A549 (cell line): ENCODE measurements at regions not wholly inside any gene's neighbourhood (a gene's known extent, or its start where the extent isn't known, plus 50 kb on each side); places are given as distances from the start of the nearest gene placed in this dataset.

Source experiments
- ATAC-seq, 2 experiments: fragments of 200-7000 bp in 1 of 2; fragments of >200 bp in 1 of 2; cut with Nextera tagmentation in 1 of 2; cut with Tn5 transposase in 1 of 2; 3 replicates each; pipeline versions ENCODE4 v1.8.0 to v1.9.1; 2018 to 2020; ENCODE audit warnings: mild to moderate bottlenecking in 1 of 2, moderate library complexity in 1 of 2
- CTCF ChIA-PET: fragments of 300-600 bp; sonication (Branson Sonifier 250); formaldehyde crosslinking; extraction: SDS; loops from one replicate; lab custom pipeline; 2021; ENCODE audit warnings: antibody characterized with exemption, inconsistent platforms; lab: Yijun Ruan, JAX
- POLR2A ChIA-PET: fragments of 350-600 bp; formaldehyde crosslinking; extraction: SDS; loops from one replicate; lab custom pipeline; 2021; ENCODE audit warnings: antibody characterized with exemption, inconsistent platforms; lab: Yijun Ruan, JAX
- DNase-seq, 2 experiments: peaks; one replicate each; pipeline versions ENCODE4 v3.0.0 to v3.0.0-alpha.2; 2011 to 2016; ENCODE audit warnings: low read depth in 1 of 2, low spot score in 1 of 2
- FAIRE-seq: peaks from 2 replicates; lab custom pipeline; 2011; peaks lifted over from hg19 to GRCh38; lab: Jason Lieb, UNC
- H3K27ac ChIP-seq, 2 experiments: fragments of >200 bp; sonication (Bioruptor Twin); formaldehyde crosslinking; 3 replicates each; pipeline ENCODE4 v1.5.1; 2016 to 2017
- H3K4me1 ChIP-seq: fragments of >200 bp; sonication (Bioruptor Twin); formaldehyde crosslinking; 3 replicates; pipeline ENCODE4 v1.6.1; 2016
- H3K4me2 ChIP-seq: fragments of >200 bp; sonication (Bioruptor Twin); formaldehyde crosslinking; 3 replicates; pipeline ENCODE4 v1.6.1; 2016
- H3K4me3 ChIP-seq: fragments of >200 bp; sonication (Bioruptor Twin); formaldehyde crosslinking; 3 replicates; pipeline ENCODE4 v1.5.1; 2016
- H3K9me3 ChIP-seq: fragments of >200 bp; sonication (Bioruptor Twin); formaldehyde crosslinking; 3 replicates; pipeline ENCODE4 v1.6.1; 2016
- CBX2 ChIP-seq: fragments of 200-600 bp; sonication (generic); IDR thresholded peaks from 2 replicates; pipeline ENCODE4 v1.6.1; 2016; ENCODE audit warnings: low read depth, mild to moderate bottlenecking, borderline replicate concordance
- CBX8 ChIP-seq: fragments of 200-600 bp; sonication (generic); IDR thresholded peaks from 2 replicates; pipeline ENCODE4 v1.6.1; 2016
- CEBPB ChIP-seq, 2 experiments: fragments of >200 bp in 1 of 2; sonication (Bioruptor Twin) in 1 of 2; formaldehyde crosslinking in 1 of 2; IDR thresholded peaks; 2 replicates each; pipeline ENCODE4 v1.6.1; 2012 to 2016
- EHMT2 ChIP-seq: fragments of 200-600 bp; sonication (generic); IDR thresholded peaks from 2 replicates; pipeline ENCODE4 v1.6.1; 2016; ENCODE audit warnings: antibody characterized with exemption, low read depth, mild to moderate bottlenecking, moderate library complexity
- FOSL2 ChIP-seq, 2 experiments: fragments of 450-650 bp in 1 of 2; fragments of >200 bp in 1 of 2; sonication (Bioruptor Twin) in 1 of 2; formaldehyde crosslinking; IDR thresholded peaks; 2 replicates each; pipeline versions ENCODE4 v1.5.0 to v1.6.1; 2016 to 2020; ENCODE audit warnings: mild to moderate bottlenecking in 1 of 2, moderate library complexity in 1 of 2
- FOXS1 ChIP-seq: fragments of 250-450 bp; sonication (Bioruptor Pico); IDR thresholded peaks from 2 replicates; pipeline ENCODE4 v1.5.0; 2020; ENCODE audit warnings: mild to moderate bottlenecking, moderate library complexity
- HOXA7 ChIP-seq: fragments of 250-450 bp; sonication (Bioruptor Pico); IDR thresholded peaks from 2 replicates; pipeline ENCODE4 v1.5.0; 2020; ENCODE audit warnings: mild to moderate bottlenecking, moderate library complexity
- HOXB13 ChIP-seq: fragments of 250-450 bp; sonication (Bioruptor Pico); IDR thresholded peaks from 2 replicates; pipeline ENCODE4 v1.5.0; 2020; ENCODE audit warnings: low read depth, mild to moderate bottlenecking, moderate library complexity
- JUN ChIP-seq, 2 experiments: fragments of >200 bp; sonication (Bioruptor Twin); formaldehyde crosslinking; IDR thresholded peaks; 2 replicates in 1 of 2; 3 replicates in 1 of 2; pipeline ENCODE4 v1.6.1; 2016 to 2017
- KDM5A ChIP-seq: fragments of 200-600 bp; sonication (generic); IDR thresholded peaks from 2 replicates; pipeline ENCODE4 v1.6.1; 2016; ENCODE audit warnings: antibody characterized with exemption, mild to moderate bottlenecking
- MAFK ChIP-seq: fragments of 450-650 bp; IDR thresholded peaks from 2 replicates; pipeline ENCODE4 v1.6.1; 2014; ENCODE audit not compliant: partially characterized antibody
- MAZ ChIP-seq: fragments of 150-350 bp; IDR thresholded peaks from 2 replicates; pipeline ENCODE4 v1.6.1; 2014; ENCODE audit warnings: antibody characterized with exemption, low read depth, low read length, borderline replicate concordance
- NR3C1 ChIP-seq: fragments of >200 bp; sonication (Bioruptor Twin); formaldehyde crosslinking; IDR thresholded peaks from 3 replicates; pipeline ENCODE4 v1.6.1; 2017
- PHF8 ChIP-seq: fragments of 200-600 bp; sonication (generic); IDR thresholded peaks from 2 replicates; pipeline ENCODE4 v1.6.1; 2016; ENCODE audit warnings: low read depth, mild to moderate bottlenecking, antibody characterized with exemption, moderate library complexity, borderline replicate concordance
- POLR2AphosphoS2 ChIP-seq: conservative IDR thresholded peaks from 2 replicates; pipeline ENCODE4 v1.6.1; 2012; ENCODE audit warnings: low read length, improper control_type of control experiment, inconsistent platforms
- RCOR1 ChIP-seq: fragments of 150-350 bp; IDR thresholded peaks from 2 replicates; pipeline ENCODE4 v1.6.1; 2014; ENCODE audit warnings: antibody characterized with exemption, low read length, low read depth
- ZC3H11A ChIP-seq: fragments of 450-650 bp; IDR thresholded peaks from 2 replicates; pipeline ENCODE4 v1.6.1; 2014; ENCODE audit warnings: antibody characterized with exemption, mild to moderate bottlenecking
- ZFP36 ChIP-seq: fragments of 450-650 bp; IDR thresholded peaks from 2 replicates; pipeline ENCODE4 v1.6.1; 2014; ENCODE audit warnings: borderline replicate concordance; ENCODE audit not compliant: partially characterized antibody
- WGBS: methylation state at CpG from one replicate; pipeline ENCODE4 v1.1.6; 2017; ENCODE audit errors: missing lambda C conversion rate; 5-methylcytosine and 5-hydroxymethylcytosine counted together
- TF ChIP-seq, protein P1 (sequence below): fragments of 250-450 bp; sonication (Bioruptor Pico); IDR thresholded peaks from 2 replicates; pipeline ENCODE4 v1.5.0; 2021; ENCODE audit warnings: mild to moderate bottlenecking, moderate library complexity, borderline replicate concordance
- TF ChIP-seq, protein P2 (sequence below): fragments of 450-650 bp; IDR thresholded peaks from 2 replicates; pipeline ENCODE4 v1.6.1; 2014; ENCODE audit warnings: antibody characterized with exemption
- TF ChIP-seq, protein P3 (sequence below): IDR thresholded peaks from 2 replicates; pipeline ENCODE4 v1.6.1; 2012
- TF ChIP-seq, protein P4 (sequence below): fragments of >200 bp; sonication (Bioruptor Twin); formaldehyde crosslinking; IDR thresholded peaks from 3 replicates; pipeline ENCODE4 v1.5.1; 2016
- TF ChIP-seq, protein P5 (sequence below): fragments of >200 bp; sonication (Bioruptor Twin); formaldehyde crosslinking; IDR thresholded peaks from 2 replicates; pipeline ENCODE4 v1.6.1; 2016

GRCh38 chr7:16174253-16174652 lies 247.1 kb downstream of the CRPPA start:
- TF ChIP-seq MAFK, result peak; percentile 80
- no peak for TF ChIP-seq POLR2AphosphoS2
- no peak for TF ChIP-seq PHF8
- no peak for TF ChIP-seq EHMT2
- ATAC-seq (no peak), FAIRE-seq (no peak), DNase-seq (no peak)
- WGBS, result 22% methylated on average over 4 of the region's 4 CpGs
- ChIA-PET CTCF (no interaction called here), POLR2A (no interaction called here)
- Histone ChIP-seq H3K27ac (no peak overlapping the region), H3K9me3 (no peaks in the 10 kb centered on the region), H3K4me1 (no peaks in the 10 kb centered on the region), H3K4me2 (no peak overlapping the region), H3K4me3 (no peak overlapping the region)

- TF ChIP-seq ZFP36 (no peak), FOSL2 (IDR thresholded peaks at IDR 0.05) (no peak), FOSL2 (CRISPR knock-in tag; IDR thresholded peaks at IDR 0.05) (no peak), MAZ (no peak), HOXA7 (CRISPR knock-in tag) (no peak), ZC3H11A (no peak), NR3C1 (no peak), CBX2 (no peak), KDM5A (no peak), JUN (IDR thresholded peaks at IDR 0.05) (no peak)
- TF ChIP-seq, protein P1, sequence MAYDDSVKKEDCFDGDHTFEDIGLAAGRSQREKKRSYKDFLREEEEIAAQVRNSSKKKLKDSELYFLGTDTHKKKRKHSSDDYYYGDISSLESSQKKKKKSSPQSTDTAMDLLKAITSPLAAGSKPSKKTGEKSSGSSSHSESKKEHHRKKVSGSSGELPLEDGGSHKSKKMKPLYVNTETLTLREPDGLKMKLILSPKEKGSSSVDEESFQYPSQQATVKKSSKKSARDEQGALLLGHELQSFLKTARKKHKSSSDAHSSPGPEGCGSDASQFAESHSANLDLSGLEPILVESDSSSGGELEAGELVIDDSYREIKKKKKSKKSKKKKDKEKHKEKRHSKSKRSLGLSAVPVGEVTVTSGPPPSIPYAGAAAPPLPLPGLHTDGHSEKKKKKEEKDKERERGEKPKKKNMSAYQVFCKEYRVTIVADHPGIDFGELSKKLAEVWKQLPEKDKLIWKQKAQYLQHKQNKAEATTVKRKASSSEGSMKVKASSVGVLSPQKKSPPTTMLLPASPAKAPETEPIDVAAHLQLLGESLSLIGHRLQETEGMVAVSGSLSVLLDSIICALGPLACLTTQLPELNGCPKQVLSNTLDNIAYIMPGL (CRISPR knock-in tag), result no peak
- TF ChIP-seq, protein P2, sequence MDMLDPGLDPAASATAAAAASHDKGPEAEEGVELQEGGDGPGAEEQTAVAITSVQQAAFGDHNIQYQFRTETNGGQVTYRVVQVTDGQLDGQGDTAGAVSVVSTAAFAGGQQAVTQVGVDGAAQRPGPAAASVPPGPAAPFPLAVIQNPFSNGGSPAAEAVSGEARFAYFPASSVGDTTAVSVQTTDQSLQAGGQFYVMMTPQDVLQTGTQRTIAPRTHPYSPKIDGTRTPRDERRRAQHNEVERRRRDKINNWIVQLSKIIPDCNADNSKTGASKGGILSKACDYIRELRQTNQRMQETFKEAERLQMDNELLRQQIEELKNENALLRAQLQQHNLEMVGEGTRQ, result no peak
- TF ChIP-seq, protein P3, sequence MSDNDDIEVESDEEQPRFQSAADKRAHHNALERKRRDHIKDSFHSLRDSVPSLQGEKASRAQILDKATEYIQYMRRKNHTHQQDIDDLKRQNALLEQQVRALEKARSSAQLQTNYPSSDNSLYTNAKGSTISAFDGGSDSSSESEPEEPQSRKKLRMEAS, result no peak
- TF ChIP-seq, protein P4, sequence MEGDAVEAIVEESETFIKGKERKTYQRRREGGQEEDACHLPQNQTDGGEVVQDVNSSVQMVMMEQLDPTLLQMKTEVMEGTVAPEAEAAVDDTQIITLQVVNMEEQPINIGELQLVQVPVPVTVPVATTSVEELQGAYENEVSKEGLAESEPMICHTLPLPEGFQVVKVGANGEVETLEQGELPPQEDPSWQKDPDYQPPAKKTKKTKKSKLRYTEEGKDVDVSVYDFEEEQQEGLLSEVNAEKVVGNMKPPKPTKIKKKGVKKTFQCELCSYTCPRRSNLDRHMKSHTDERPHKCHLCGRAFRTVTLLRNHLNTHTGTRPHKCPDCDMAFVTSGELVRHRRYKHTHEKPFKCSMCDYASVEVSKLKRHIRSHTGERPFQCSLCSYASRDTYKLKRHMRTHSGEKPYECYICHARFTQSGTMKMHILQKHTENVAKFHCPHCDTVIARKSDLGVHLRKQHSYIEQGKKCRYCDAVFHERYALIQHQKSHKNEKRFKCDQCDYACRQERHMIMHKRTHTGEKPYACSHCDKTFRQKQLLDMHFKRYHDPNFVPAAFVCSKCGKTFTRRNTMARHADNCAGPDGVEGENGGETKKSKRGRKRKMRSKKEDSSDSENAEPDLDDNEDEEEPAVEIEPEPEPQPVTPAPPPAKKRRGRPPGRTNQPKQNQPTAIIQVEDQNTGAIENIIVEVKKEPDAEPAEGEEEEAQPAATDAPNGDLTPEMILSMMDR, result no peak
- TF ChIP-seq, protein P5, sequence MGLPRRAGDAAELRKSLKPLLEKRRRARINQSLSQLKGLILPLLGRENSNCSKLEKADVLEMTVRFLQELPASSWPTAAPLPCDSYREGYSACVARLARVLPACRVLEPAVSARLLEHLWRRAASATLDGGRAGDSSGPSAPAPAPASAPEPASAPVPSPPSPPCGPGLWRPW, result no peak
- H3K4me2 ChIP-seq, result no peak overlapping the region
- no peak overlapping the region for H3K4me3 ChIP-seq
- H3K4me1 ChIP-seq, result no peaks in the 10 kb centered on the region
- H3K27ac ChIP-seq, result no peak overlapping the region
- H3K9me3 ChIP-seq, result no peaks in the 10 kb centered on the region
- no peak for FAIRE-seq
- CTCF ChIA-PET, result interaction anchor here (1.3 kb wide), 1 partner anchor 24 kb away, joined by 5 read pairs; no protein-coding TSS in a partner anchor
- ATAC-seq, result no peak
- POLR2A ChIA-PET, result no interaction called here
- DNase-seq, result no peak
- 6% methylated on average over 2 of the region's 2 CpGs for WGBS
These were observed 249.0 kb downstream of the CRPPA start for GRCh38 chr7:16172366-16172765.

GRCh38 chr7:16171928-16172327 lies 249.4 kb downstream of the CRPPA start:
- no peaks in the 10 kb centered on the region for H3K4me1 ChIP-seq
- TF ChIP-seq FOXS1 (CRISPR knock-in tag), result no peak
- no peak for TF ChIP-seq HOXB13 (CRISPR knock-in tag)
- no peak for TF ChIP-seq CEBPB (IDR thresholded peaks at IDR 0.05)
- TF ChIP-seq, protein P1 (CRISPR knock-in tag), result no peak
- TF ChIP-seq MAZ, result no peak
- no peak for TF ChIP-seq RCOR1
- TF ChIP-seq CBX8, result no peak
- no peak for DNase-seq
- POLR2A ChIA-PET, result no interaction called here
- no peaks in the 10 kb centered on the region for H3K9me3 ChIP-seq
- CTCF ChIA-PET, result interaction anchor here (0.6 to 1.3 kb wide), 2 partner anchors 9 to 25 kb away, joined by 3 to 5 read pairs; no protein-coding TSS in a partner anchor
- WGBS, result 51% methylated on average over 3 of the region's 3 CpGs
- H3K27ac ChIP-seq, result no peak overlapping the region
- FAIRE-seq, result no peak
- ATAC-seq, result no peak
- no peak overlapping the region for H3K4me2 ChIP-seq
- no peak overlapping the region for H3K4me3 ChIP-seq
